Activated T-cell treated with anti-CD3 and anti-CD28 coated beads, Interleukin-2, amount 50 U/mL, for 72 hours (primary cell): ENCODE measurements at regions not wholly inside any gene's neighbourhood (a gene's known extent, or its start where the extent isn't known, plus 50 kb on each side); places are given as distances from the start of the nearest gene placed in this dataset.

ENCODE experiments used
- ATAC-seq, 2 donors: fragments of 150-1000 bp; cut with Tn5 transposase; replicated peaks in 1 of 2; 2 replicates each; pipeline ENCODE4 v1.10.0; 2021; ENCODE audit warnings: moderate library complexity in 2 of 2, mild to moderate bottlenecking in 1 of 2
- DNase-seq, 2 donors: peaks; one replicate each; pipeline ENCODE4 v3.0.0; 2021 to 2022; ENCODE audit warnings: mixed read lengths in 1 of 2
- H3K27ac Mint-ChIP-seq: one replicate; pipeline ENCODE4 v1.8.0; 2022; ENCODE audit warnings: mild to moderate bottlenecking, moderate library complexity, mixed read lengths
- H3K27me3 Mint-ChIP-seq: one replicate; pipeline ENCODE4 v1.8.0; 2022; ENCODE audit warnings: low read depth, mixed read lengths
- H3K36me3 Mint-ChIP-seq, 2 donors: one replicate each; pipeline ENCODE4 v1.8.0; 2022; ENCODE audit warnings: mixed read lengths in 2 of 2, mild to moderate bottlenecking in 1 of 2; ENCODE audit not compliant: insufficient read depth in 2 of 2
- H3K4me1 Mint-ChIP-seq: one replicate; pipeline ENCODE4 v1.8.0; 2022; ENCODE audit warnings: low read depth, mixed read lengths
- H3K4me3 Mint-ChIP-seq, 2 donors: one replicate each; pipeline ENCODE4 v1.8.0; 2022; ENCODE audit warnings: mild to moderate bottlenecking in 2 of 2, mixed read lengths in 2 of 2, moderate library complexity in 2 of 2
- H3K9me3 Mint-ChIP-seq, 2 donors: one replicate each; pipeline ENCODE4 v1.8.0; 2022; ENCODE audit warnings: mixed read lengths in 2 of 2

- ATAC-seq, result no peak
- Mint-ChIP-seq H3K27me3 (no peaks in the 10 kb centered on the region), H3K27ac (no peak overlapping the region)
Measured at GRCh38 chr2:43026426-43027096, 199.8 kb downstream of the ZFP36L2 start.

GRCh38 chr2:43025709-43026295, 200.6 kb downstream of the ZFP36L2 start:
- no peak for DNase-seq
- no peak for ATAC-seq
- no peak overlapping the region for H3K27ac Mint-ChIP-seq
- peaks cover 8 to 11% of the 10 kb centered on the region in 2 donors for H3K36me3 Mint-ChIP-seq
- H3K4me1 Mint-ChIP-seq, result peaks cover 11% of the 10 kb centered on the region
- no peak overlapping the region for H3K4me3 Mint-ChIP-seq
- H3K9me3 Mint-ChIP-seq, result peaks cover 9 to 11% of the 10 kb centered on the region in 2 donors
- no peaks in the 10 kb centered on the region for H3K27me3 Mint-ChIP-seq

More at GRCh38 chr2:43026426-43027096, 199.8 kb downstream of the ZFP36L2 start:
- DNase-seq, result no peak
- H3K9me3 Mint-ChIP-seq, result peaks cover 5 to 7% of the 10 kb centered on the region in 2 donors
- no peak overlapping the region for H3K4me3 Mint-ChIP-seq
- H3K4me1 Mint-ChIP-seq, result peaks cover 11% of the 10 kb centered on the region
- peaks cover 5 to 7% of the 10 kb centered on the region in 2 donors for H3K36me3 Mint-ChIP-seq

- ATAC-seq (peak; percentile 58 to 64), DNase-seq (peak; percentile 40 to 48)
- peaks cover 11% of the 10 kb centered on the region for H3K4me1 Mint-ChIP-seq
- no peak overlapping the region for H3K4me3 Mint-ChIP-seq
- H3K27ac Mint-ChIP-seq, result no peak overlapping the region
- peaks cover 9 to 11% of the 10 kb centered on the region in 2 donors for H3K9me3 Mint-ChIP-seq
- no peaks in the 10 kb centered on the region for H3K27me3 Mint-ChIP-seq
- H3K36me3 Mint-ChIP-seq, result peaks cover 8 to 11% of the 10 kb centered on the region in 2 donors
Measured at GRCh38 chr2:43024515-43025011, 201.8 kb downstream of the ZFP36L2 start.

GRCh38 chr2:43023791-43024514, 202.5 kb downstream of the ZFP36L2 start:
- peaks cover 8 to 11% of the 10 kb centered on the region in 2 donors for H3K36me3 Mint-ChIP-seq
- DNase-seq (no peak), ATAC-seq (no peak)
- H3K27me3 Mint-ChIP-seq, result no peaks in the 10 kb centered on the region
- peaks cover 11% of the 10 kb centered on the region for H3K4me1 Mint-ChIP-seq
- no peak overlapping the region for H3K4me3 Mint-ChIP-seq
- no peak overlapping the region for H3K27ac Mint-ChIP-seq
- H3K9me3 Mint-ChIP-seq, result peaks cover 9 to 11% of the 10 kb centered on the region in 2 donors

GRCh38 chr2:43022896-43023295, 203.5 kb downstream of the ZFP36L2 start:
- H3K27ac Mint-ChIP-seq, result no peak overlapping the region
- H3K4me1 Mint-ChIP-seq, result peaks cover 11% of the 10 kb centered on the region
- H3K27me3 Mint-ChIP-seq, result no peaks in the 10 kb centered on the region
- peaks cover 8 to 11% of the 10 kb centered on the region in 2 donors for H3K36me3 Mint-ChIP-seq
- H3K4me3 Mint-ChIP-seq, result no peak overlapping the region
- ATAC-seq (no peak), DNase-seq (no peak)
- H3K9me3 Mint-ChIP-seq, result peaks cover 9 to 11% of the 10 kb centered on the region in 2 donors

- Mint-ChIP-seq H3K4me3 (no peak overlapping the region), H3K9me3 (peaks cover 9 to 11% of the 10 kb centered on the region in 2 donors), H3K36me3 (peaks cover 8 to 11% of the 10 kb centered on the region in 2 donors), H3K27me3 (no peaks in the 10 kb centered on the region), H3K27ac (no peak overlapping the region), H3K4me1 (peaks cover 11% of the 10 kb centered on the region)
- ATAC-seq (no peak), DNase-seq (no peak)
Measured at GRCh38 chr2:43021791-43022509, 204.5 kb downstream of the ZFP36L2 start.

- peaks cover 9 to 11% of the 10 kb centered on the region in 2 donors for H3K9me3 Mint-ChIP-seq
- DNase-seq (no peak), ATAC-seq (no peak)
- H3K4me3 Mint-ChIP-seq, result no peak overlapping the region
- H3K4me1 Mint-ChIP-seq, result peaks cover 11% of the 10 kb centered on the region
- H3K36me3 Mint-ChIP-seq, result peaks cover 8 to 11% of the 10 kb centered on the region in 2 donors
- H3K27ac Mint-ChIP-seq, result no peak overlapping the region
- no peaks in the 10 kb centered on the region for H3K27me3 Mint-ChIP-seq
Measured at GRCh38 chr2:43020990-43021669, 205.3 kb downstream of the ZFP36L2 start.

- Mint-ChIP-seq H3K27me3 (no peaks in the 10 kb centered on the region), H3K9me3 (peaks cover 9 to 11% of the 10 kb centered on the region in 2 donors), H3K36me3 (peaks cover 8 to 11% of the 10 kb centered on the region in 2 donors), H3K4me3 (no peak overlapping the region), H3K27ac (no peak overlapping the region), H3K4me1 (peaks cover 9% of the 10 kb centered on the region)
- DNase-seq (no peak), ATAC-seq (no peak)
Measured at GRCh38 chr2:43020296-43020695, 206.1 kb downstream of the ZFP36L2 start.

- DNase-seq (no peak), ATAC-seq (no peak)
- H3K27ac Mint-ChIP-seq, result no peak overlapping the region
- no peak overlapping the region for H3K4me3 Mint-ChIP-seq
- peaks cover 3% of the 10 kb centered on the region for H3K4me1 Mint-ChIP-seq
- no peaks in the 10 kb centered on the region for H3K27me3 Mint-ChIP-seq
- H3K9me3 Mint-ChIP-seq, result peaks cover 9 to 11% of the 10 kb centered on the region in 2 donors
- H3K36me3 Mint-ChIP-seq, result peaks cover 8 to 11% of the 10 kb centered on the region in 2 donors
Measured at GRCh38 chr2:43019536-43020183, 206.7 kb downstream of the ZFP36L2 start.

GRCh38 chr2:43019025-43019367, 207.4 kb downstream of the ZFP36L2 start:
- no peak overlapping the region for H3K4me3 Mint-ChIP-seq
- no peak for ATAC-seq
- H3K4me1 Mint-ChIP-seq, result no peaks in the 10 kb centered on the region
- H3K27ac Mint-ChIP-seq, result no peak overlapping the region
- H3K27me3 Mint-ChIP-seq, result no peaks in the 10 kb centered on the region
- peaks cover 8 to 11% of the 10 kb centered on the region in 2 donors for H3K36me3 Mint-ChIP-seq
- DNase-seq, result no peak
- peaks cover 9 to 11% of the 10 kb centered on the region in 2 donors for H3K9me3 Mint-ChIP-seq

- DNase-seq (no peak), ATAC-seq (no peak)
- no peak overlapping the region for H3K27ac Mint-ChIP-seq
- no peaks in the 10 kb centered on the region for H3K4me1 Mint-ChIP-seq
- peaks cover 9 to 11% of the 10 kb centered on the region in 2 donors for H3K9me3 Mint-ChIP-seq
- H3K27me3 Mint-ChIP-seq, result no peaks in the 10 kb centered on the region
- no peak overlapping the region for H3K4me3 Mint-ChIP-seq
- H3K36me3 Mint-ChIP-seq, result peaks cover 8 to 11% of the 10 kb centered on the region in 2 donors
Measured at GRCh38 chr2:43018179-43019024, 208.0 kb downstream of the ZFP36L2 start.
